GM10266 (cell line): ENCODE measurements at regions not wholly inside any gene's neighbourhood (a gene's known extent, or its start where the extent isn't known, plus 50 kb on each side); places are given as distances from the start of the nearest gene placed in this dataset.

ENCODE experiments used
- DNase-seq: peaks from one replicate; pipeline ENCODE4 v3.0.0; 2012; ENCODE audit errors: extremely low spot score
- CTCF ChIP-seq: IDR thresholded peaks from 2 replicates; pipeline ENCODE4 v1.5.1; 2012; ENCODE audit warnings: mild to moderate bottlenecking, low read depth; ENCODE audit not compliant: control insufficient read depth, insufficient read depth; ENCODE audit errors: missing control alignments

GRCh38 chr1:84759756-84760155, 69.5 kb upstream of the SSX2IP start:
- no peak for DNase-seq
- TF ChIP-seq CTCF: no peak

GRCh38 chr1:84758968-84759491, 68.8 kb upstream of the SSX2IP start:
- DNase-seq: no peak
- TF ChIP-seq CTCF: no peak

- DNase-seq: no peak
- TF ChIP-seq CTCF: no peak
Observed at GRCh38 chr1:84758476-84758875, 68.2 kb upstream of the SSX2IP start.

GRCh38 chr1:84757301-84757700, 67.0 kb upstream of the SSX2IP start:
- no peak for DNase-seq
- TF ChIP-seq CTCF: no peak

- no peak for DNase-seq
- TF ChIP-seq CTCF: no peak
Observed at GRCh38 chr1:84756455-84757082, 66.3 kb upstream of the SSX2IP start.

- no peak for TF ChIP-seq CTCF
- no peak for DNase-seq
Observed at GRCh38 chr1:84756001-84756400, 65.7 kb upstream of the SSX2IP start.

GRCh38 chr1:84755216-84755615, 65.0 kb upstream of the SSX2IP start:
- no peak for TF ChIP-seq CTCF
- no peak for DNase-seq
